GM18870 (cell line): ENCODE measurements at regions not wholly inside any gene's neighbourhood (a gene's known extent, or its start where the extent isn't known, plus 50 kb on each side); places are given as distances from the start of the nearest gene placed in this dataset.

Experiments used
- ATAC-seq: cut with Tn5 transposase; IDR thresholded peaks from one replicate; pipeline ENCODE4 v1.9.1; 2021; ENCODE audit warnings: moderate library complexity; ENCODE audit not compliant: unreplicated experiment

DNA sequence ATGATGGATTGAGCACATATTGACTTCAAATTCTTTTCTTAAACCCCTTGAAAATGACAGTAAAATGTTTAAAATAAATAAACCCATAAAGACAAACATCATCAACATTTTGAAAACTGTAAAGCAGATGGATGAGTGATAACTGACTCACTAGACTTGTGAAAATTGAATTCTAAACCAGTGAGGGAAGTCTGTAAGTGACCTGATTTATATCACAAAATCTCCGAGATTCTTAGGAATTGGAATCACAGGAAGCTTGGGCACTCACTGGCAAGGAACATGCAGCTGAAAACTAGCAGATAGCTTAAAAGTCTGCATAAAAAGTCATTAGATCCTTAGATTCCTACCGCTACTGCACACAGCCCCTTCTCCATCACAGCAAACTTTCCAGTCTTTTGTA lies 51.3 kb upstream of the TSC22D1 start:
- no peak for ATAC-seq

DNA sequence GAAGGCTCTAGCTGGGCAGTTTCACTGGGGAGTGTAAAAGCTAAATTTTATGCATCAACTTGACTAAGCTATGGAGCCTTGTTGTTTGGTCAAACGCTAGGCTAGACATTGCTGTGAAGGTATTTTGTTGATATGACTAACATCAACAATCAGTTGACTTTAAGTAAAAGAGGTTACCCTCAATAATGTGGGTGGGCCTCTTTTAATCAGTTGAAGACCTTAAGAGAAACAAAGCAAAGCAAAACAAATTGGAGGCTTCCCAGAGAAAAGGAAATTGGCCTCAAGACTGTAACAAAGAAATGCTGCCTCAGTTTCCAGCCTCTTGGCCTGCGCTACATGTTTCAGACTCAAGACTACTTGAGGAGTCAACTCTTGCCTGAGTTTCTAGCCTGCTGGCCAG lies 50.0 kb upstream of the TSC22D1 start:
- ATAC-seq: no peak
